ENCODE measurements at regions not wholly inside any gene's neighbourhood (a gene's known extent, or its start where the extent isn't known, plus 50 kb on each side); places are given as distances from the start of the nearest gene placed in this dataset.

DNA sequence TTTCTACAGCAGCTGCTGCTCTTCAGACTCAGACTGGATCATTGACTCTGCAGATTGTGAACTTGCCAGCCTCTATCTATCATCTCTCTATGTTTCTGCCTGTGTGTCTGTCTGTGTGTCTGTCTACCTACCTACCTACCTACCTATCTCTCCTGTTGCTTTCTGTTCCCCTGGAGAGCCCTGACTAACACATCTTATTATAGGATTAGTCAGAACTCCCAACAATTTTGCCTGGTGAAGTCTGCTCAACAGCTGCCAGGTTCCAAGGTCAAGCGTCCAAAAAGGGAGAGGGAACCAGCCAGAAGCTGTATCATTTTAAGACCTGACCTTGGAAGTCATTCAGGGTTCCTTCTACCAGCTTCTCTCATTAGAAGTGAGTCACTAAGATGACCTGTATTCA, 579.0 kb upstream of the DPP6 start:
- H3K4me2 ChIP-seq (replicated peaks; ENCODE audit: extremely low read depth, low read length, poor library complexity, severe bottlenecking), result no peak overlapping the region
- Mint-ChIP-seq H3K4me1 (no peaks in the 10 kb centered on the region), H3K4me3 (no peak overlapping the region), H3K9me3 (peaks cover 12 to 44% (median 17%) of the 10 kb centered on the region in 7 donors), H3K36me3 (no peaks in the 10 kb centered on the region), H3K27ac (no peak overlapping the region), H3K27me3 (ENCODE audit: low read depth in 3 of 3) (peaks cover 0 to 1% (median 0%) of the 10 kb centered on the region in 3 donors)
- H3K27ac ChIP-seq (ENCODE audit: low read depth in 1 of 2, low read length in 2 of 2), result no peak overlapping the region
- no peaks in the 10 kb centered on the region for H3K36me3 ChIP-seq (replicated peaks in 1 of 2; ENCODE audit: control insufficient read depth in 1 of 2, insufficient read depth in 2 of 2, low read length in 2 of 2)
- DNase-seq, result no peak
- intact Hi-C loops (cut with micrococcal nuclease), result no loop called here
- peaks cover 35 to 40% of the 10 kb centered on the region in 2 donors for H3K9me3 ChIP-seq (replicated peaks in 1 of 2; ENCODE audit: control insufficient read depth in 1 of 2, insufficient read depth in 1 of 2, low read length in 2 of 2)
- H3K27me3 ChIP-seq (ENCODE audit: control insufficient read depth in 2 of 2, insufficient read depth in 2 of 2, low read length in 2 of 2), result no peaks in the 10 kb centered on the region
- no peak overlapping the region for H3K9ac ChIP-seq (ENCODE audit: insufficient read depth, low read length, poor library complexity, severe bottlenecking)
- no peaks in the 10 kb centered on the region for H4K20me1 ChIP-seq (ENCODE audit: insufficient read depth, low read length)
- no peaks in the 10 kb centered on the region for H3K79me2 ChIP-seq (ENCODE audit: insufficient read depth, low read length)
- no peak overlapping the region for H2AFZ ChIP-seq (ENCODE audit: insufficient read depth, low read depth, low read length, poor library complexity, severe bottlenecking)
- TF ChIP-seq, protein P1, sequence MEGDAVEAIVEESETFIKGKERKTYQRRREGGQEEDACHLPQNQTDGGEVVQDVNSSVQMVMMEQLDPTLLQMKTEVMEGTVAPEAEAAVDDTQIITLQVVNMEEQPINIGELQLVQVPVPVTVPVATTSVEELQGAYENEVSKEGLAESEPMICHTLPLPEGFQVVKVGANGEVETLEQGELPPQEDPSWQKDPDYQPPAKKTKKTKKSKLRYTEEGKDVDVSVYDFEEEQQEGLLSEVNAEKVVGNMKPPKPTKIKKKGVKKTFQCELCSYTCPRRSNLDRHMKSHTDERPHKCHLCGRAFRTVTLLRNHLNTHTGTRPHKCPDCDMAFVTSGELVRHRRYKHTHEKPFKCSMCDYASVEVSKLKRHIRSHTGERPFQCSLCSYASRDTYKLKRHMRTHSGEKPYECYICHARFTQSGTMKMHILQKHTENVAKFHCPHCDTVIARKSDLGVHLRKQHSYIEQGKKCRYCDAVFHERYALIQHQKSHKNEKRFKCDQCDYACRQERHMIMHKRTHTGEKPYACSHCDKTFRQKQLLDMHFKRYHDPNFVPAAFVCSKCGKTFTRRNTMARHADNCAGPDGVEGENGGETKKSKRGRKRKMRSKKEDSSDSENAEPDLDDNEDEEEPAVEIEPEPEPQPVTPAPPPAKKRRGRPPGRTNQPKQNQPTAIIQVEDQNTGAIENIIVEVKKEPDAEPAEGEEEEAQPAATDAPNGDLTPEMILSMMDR (IDR thresholded peaks at IDR 0.05), result no peak
- no peaks in the 10 kb centered on the region for H3K4me1 ChIP-seq (ENCODE audit: control insufficient read depth in 1 of 2, insufficient read depth in 2 of 2, low read length in 2 of 2)
- H3K4me3 ChIP-seq (replicated peaks in 1 of 3; ENCODE audit: low read depth in 2 of 3, low read length in 3 of 3), result no peak overlapping the region
- 75% methylated on average over 1 of the region's 1 CpG for WGBS (ENCODE audit: insufficient coverage)

DNA sequence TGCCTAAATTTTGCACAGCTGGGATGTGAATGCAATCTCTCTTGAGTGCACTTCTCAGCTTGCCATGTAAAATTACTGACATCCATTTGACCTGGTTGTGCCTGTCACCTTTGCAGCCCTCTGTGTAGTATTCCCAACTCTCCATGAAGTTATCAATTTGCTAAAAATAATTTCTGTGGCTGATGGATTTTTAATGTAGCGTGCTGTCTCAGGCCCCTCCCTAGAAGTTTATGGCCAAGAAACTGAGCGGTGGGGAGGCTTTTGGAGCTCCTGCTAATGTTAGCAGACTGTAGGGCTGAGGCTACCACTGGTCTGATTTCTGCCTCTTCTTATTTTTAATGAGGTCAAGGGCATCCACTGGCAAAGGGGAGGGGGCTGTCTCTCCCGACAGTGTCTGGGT, 577.0 kb upstream of the DPP6 start:
- Mint-ChIP-seq H3K27me3 (ENCODE audit: low read depth in 3 of 3) (no peaks in the 10 kb centered on the region), H3K36me3 (no peaks in the 10 kb centered on the region), H3K9me3 (peaks cover 18 to 38% (median 19%) of the 10 kb centered on the region in 7 donors), H3K27ac (no peak overlapping the region), H3K4me3 (no peak overlapping the region), H3K4me1 (no peaks in the 10 kb centered on the region)
- no peak overlapping the region for H3K27ac ChIP-seq (ENCODE audit: low read depth in 1 of 2, low read length in 2 of 2)
- H3K79me2 ChIP-seq (ENCODE audit: insufficient read depth, low read length), result no peaks in the 10 kb centered on the region
- H2AFZ ChIP-seq (ENCODE audit: insufficient read depth, low read depth, low read length, poor library complexity, severe bottlenecking), result no peak overlapping the region
- TF ChIP-seq, protein P1 (IDR thresholded peaks at IDR 0.05), result no peak
- no peak overlapping the region for H3K9ac ChIP-seq (ENCODE audit: insufficient read depth, low read length, poor library complexity, severe bottlenecking)
- H3K36me3 ChIP-seq (replicated peaks in 1 of 2; ENCODE audit: control insufficient read depth in 1 of 2, insufficient read depth in 2 of 2, low read length in 2 of 2), result no peaks in the 10 kb centered on the region
- no CpG with 5 or more reads among the region's 3 CpGs for WGBS (ENCODE audit: insufficient coverage)
- H3K27me3 ChIP-seq (ENCODE audit: control insufficient read depth in 2 of 2, insufficient read depth in 2 of 2, low read length in 2 of 2), result no peaks in the 10 kb centered on the region
- H3K9me3 ChIP-seq (replicated peaks in 1 of 2; ENCODE audit: control insufficient read depth in 1 of 2, insufficient read depth in 1 of 2, low read length in 2 of 2), result peaks cover 43 to 48% of the 10 kb centered on the region in 2 donors
- no peak for DNase-seq
- intact Hi-C loops (cut with micrococcal nuclease), result no loop called here
- H3K4me3 ChIP-seq (replicated peaks in 1 of 3; ENCODE audit: low read depth in 2 of 3, low read length in 3 of 3), result no peak overlapping the region
- no peaks in the 10 kb centered on the region for H4K20me1 ChIP-seq (ENCODE audit: insufficient read depth, low read length)
- no peak overlapping the region for H3K4me2 ChIP-seq (replicated peaks; ENCODE audit: extremely low read depth, low read length, poor library complexity, severe bottlenecking)
- H3K4me1 ChIP-seq (ENCODE audit: control insufficient read depth in 1 of 2, insufficient read depth in 2 of 2, low read length in 2 of 2), result no peaks in the 10 kb centered on the region

Data from CD14-positive monocyte (primary cell).